ENCODE measurements at regions not wholly inside any gene's neighbourhood (a gene's known extent, or its start where the extent isn't known, plus 50 kb on each side); places are given as distances from the start of the nearest gene placed in this dataset.

- TF ChIP-seq CTCF (IDR thresholded peaks at IDR 0.05) (no peak), POLR2A (IDR thresholded peaks at IDR 0.05) (no peak)
These were observed 1688.2 kb downstream of the EFNA5 start for GRCh38 chr5:105982526-105982925.
